ENCODE measurements at regions not wholly inside any gene's neighbourhood (a gene's known extent, or its start where the extent isn't known, plus 50 kb on each side); places are given as distances from the start of the nearest gene placed in this dataset.

DNA sequence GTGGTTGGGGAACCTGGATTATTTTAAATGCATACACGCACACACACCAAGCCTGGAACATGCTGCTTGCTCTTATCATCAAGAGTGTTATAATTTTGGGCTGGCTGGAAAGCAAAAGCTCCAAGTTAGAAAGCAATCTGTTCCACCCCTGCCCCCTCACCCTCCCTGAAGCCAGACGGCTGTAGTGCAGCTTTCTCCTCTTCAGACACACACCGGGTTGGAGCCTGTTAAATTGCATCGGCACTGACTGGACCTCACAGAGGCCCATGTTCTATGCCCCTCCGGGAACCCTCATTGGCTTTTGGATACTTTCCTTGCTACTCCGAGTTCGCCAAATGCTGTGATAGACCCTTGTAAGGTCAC lies 90.6 kb upstream of the KCNJ15 start:
- TF ChIP-seq, protein P1, sequence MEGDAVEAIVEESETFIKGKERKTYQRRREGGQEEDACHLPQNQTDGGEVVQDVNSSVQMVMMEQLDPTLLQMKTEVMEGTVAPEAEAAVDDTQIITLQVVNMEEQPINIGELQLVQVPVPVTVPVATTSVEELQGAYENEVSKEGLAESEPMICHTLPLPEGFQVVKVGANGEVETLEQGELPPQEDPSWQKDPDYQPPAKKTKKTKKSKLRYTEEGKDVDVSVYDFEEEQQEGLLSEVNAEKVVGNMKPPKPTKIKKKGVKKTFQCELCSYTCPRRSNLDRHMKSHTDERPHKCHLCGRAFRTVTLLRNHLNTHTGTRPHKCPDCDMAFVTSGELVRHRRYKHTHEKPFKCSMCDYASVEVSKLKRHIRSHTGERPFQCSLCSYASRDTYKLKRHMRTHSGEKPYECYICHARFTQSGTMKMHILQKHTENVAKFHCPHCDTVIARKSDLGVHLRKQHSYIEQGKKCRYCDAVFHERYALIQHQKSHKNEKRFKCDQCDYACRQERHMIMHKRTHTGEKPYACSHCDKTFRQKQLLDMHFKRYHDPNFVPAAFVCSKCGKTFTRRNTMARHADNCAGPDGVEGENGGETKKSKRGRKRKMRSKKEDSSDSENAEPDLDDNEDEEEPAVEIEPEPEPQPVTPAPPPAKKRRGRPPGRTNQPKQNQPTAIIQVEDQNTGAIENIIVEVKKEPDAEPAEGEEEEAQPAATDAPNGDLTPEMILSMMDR (IDR thresholded peaks at IDR 0.05), result no peak
- TF ChIP-seq POLR2A (IDR thresholded peaks at IDR 0.05), result no peak
